GM13976 (cell line): ENCODE measurements at regions not wholly inside any gene's neighbourhood (a gene's known extent, or its start where the extent isn't known, plus 50 kb on each side); places are given as distances from the start of the nearest gene placed in this dataset.

Experiments
- DNase-seq: peaks from one replicate; pipeline ENCODE4 v3.0.0; 2012; ENCODE audit warnings: low spot score
- in situ Hi-C: fragments of 300-500 bp; cut with MboI; formaldehyde crosslinking; loops from one replicate; pipeline ENCODE4 v1.12.0; 2022; ENCODE audit warnings: low sequenced_read_pairs, mixed read lengths, inconsistent platforms; ENCODE audit not compliant: unreplicated experiment
- TF ChIP-seq, protein P1 (sequence below): IDR thresholded peaks from 2 replicates; pipeline ENCODE4 v1.5.1; 2012; ENCODE audit warnings: borderline replicate concordance, mild to moderate bottlenecking; ENCODE audit not compliant: insufficient read depth; ENCODE audit errors: extremely low read depth, missing control alignments, control extremely low read depth

DNA sequence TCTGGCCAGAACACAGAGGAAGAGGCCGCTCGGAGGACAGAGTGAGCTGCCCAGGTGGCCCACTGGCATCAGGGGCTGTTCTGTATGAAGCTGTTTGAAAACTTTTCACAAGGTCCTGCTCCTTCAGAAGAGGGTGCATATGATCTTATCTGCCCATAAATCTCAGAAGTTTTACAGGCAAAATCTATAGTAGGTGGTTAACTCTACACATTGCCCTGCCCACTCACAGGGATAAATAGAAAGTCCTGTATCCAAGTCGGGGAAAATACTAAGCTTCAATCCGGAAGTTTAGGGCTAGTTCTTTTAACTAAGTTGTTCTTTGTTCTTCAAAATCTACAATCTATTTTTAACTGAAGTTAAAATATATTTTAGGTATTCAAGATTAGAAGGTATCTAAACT is 233.7 kb downstream of the FOXA2 start:
- TF ChIP-seq, protein P1, sequence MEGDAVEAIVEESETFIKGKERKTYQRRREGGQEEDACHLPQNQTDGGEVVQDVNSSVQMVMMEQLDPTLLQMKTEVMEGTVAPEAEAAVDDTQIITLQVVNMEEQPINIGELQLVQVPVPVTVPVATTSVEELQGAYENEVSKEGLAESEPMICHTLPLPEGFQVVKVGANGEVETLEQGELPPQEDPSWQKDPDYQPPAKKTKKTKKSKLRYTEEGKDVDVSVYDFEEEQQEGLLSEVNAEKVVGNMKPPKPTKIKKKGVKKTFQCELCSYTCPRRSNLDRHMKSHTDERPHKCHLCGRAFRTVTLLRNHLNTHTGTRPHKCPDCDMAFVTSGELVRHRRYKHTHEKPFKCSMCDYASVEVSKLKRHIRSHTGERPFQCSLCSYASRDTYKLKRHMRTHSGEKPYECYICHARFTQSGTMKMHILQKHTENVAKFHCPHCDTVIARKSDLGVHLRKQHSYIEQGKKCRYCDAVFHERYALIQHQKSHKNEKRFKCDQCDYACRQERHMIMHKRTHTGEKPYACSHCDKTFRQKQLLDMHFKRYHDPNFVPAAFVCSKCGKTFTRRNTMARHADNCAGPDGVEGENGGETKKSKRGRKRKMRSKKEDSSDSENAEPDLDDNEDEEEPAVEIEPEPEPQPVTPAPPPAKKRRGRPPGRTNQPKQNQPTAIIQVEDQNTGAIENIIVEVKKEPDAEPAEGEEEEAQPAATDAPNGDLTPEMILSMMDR: no peak
- no peak for DNase-seq
- in situ Hi-C loops: no loop called here

DNA sequence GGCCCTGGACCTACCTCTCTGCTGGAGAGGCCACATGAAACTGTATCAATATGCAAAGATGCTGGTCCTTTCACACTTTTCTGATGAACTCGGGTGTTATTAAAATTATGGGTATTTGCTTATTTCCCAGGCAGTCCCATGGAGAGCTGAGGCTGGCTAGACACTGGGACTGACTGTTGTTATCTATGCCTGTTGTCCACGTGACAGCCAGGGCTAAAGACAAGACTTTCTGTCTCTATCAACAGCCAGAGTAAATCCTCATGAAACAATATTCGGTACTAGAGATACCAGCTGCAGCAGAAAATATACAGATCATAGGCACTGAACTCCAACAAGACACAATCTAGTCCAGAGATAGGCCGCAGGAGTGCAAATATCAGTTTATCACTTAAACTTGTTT is 236.4 kb downstream of the FOXA2 start:
- TF ChIP-seq, protein P1: no peak
- in situ Hi-C loops: no loop called here
- DNase-seq: no peak

DNA sequence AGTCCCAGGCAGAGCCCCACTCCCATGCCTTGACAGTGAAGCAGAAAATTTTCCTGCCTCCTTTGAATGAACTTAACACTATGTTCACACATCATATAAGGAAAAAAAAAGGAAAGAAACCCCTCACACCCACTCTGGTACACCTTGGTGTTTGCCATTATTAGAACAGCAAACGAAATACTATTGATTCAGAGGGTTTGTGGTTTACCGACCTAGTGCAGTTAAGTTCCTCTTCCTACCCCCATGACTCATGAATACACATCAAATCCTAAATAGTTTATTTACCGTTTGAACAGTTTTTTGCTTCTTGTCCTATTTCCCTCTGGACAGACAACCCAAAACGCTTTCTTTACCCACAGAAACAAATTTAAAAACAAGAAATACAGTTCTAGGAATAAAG is 237.7 kb downstream of the FOXA2 start:
- TF ChIP-seq, protein P1: no peak
- in situ Hi-C loops: no loop called here
- no peak for DNase-seq

DNA sequence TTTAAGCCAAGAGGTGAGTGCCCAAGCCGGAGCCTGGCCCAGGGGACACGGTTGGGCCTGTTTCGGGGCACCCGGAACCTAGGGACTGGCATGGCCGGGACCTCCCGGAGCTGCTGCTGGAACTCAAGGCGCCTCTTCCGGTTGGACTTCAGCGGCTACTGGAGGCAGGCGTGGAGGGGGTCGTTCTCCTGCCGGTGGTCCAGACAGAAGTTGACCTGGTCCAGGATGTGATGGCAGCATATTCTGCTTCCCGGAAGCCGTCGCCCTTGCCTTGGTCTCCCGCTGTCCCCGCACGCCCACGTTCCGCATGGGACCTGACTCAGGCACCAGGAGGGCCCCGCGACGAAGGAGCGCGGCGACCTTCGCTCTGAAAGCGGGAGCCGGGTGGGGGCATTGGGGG is 240.8 kb downstream of the FOXA2 start:
- no peak for DNase-seq
- TF ChIP-seq, protein P1: no peak
- in situ Hi-C loops: no loop called here

DNA sequence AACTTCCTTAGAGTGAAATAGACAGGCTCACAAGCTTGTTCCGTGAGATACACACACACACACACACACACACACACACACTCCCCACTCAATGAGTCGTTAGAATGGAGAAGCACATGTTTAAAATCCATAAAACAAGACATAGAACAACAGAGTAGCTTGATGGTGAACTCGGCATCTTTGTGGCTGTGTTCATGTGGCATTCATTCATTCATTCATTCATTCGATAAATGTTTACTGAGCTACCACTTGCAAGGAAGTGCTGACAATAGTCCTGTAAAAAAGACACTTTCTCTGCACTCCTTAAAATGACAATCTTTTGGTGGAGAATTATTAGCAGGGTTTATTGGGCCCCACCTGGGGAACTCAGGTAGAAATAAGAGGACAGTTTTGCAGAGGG is 242.0 kb downstream of the FOXA2 start:
- TF ChIP-seq, protein P1: no peak
- no peak for DNase-seq
- in situ Hi-C loops: no loop called here

DNA sequence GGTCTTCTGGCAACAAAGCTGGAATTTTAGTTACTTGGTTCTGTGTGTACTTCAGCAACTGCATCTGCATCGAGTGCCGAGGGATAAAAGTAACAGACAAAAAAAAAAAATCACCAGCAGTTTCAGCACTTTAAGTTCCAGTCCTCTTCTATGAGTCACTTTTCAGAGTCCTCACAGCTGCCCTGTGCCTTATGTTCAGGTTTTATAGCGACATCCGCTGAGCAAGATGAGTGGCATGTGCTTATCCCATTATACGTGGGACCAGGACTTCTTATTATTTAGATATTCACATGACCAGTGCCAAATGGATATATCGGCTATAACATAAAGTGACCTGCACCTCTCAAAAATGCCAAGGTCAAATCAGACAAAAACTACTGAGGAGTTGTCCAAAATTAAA is 242.9 kb downstream of the FOXA2 start:
- in situ Hi-C loops: no loop called here
- DNase-seq: no peak
- TF ChIP-seq, protein P1: no peak

DNA sequence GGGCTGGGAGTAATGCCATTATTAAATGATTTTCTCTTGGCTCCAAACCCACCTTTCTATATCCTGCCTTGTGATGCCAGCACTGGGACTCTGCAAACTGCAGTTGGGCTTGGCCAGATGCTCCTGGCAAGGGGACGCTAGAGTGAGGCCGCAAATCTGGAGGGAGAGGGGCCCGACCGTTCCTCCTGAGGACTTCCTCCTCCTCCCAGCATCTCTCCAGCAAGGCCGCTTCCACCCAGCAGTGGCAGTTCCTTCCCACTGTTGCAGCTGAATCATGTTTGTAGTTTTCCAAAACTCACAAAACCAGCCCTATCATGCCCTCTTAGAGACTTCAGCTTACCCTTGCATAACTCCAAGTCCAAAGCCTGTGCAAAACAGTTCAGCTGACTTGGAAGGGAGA is 244.4 kb downstream of the FOXA2 start:
- TF ChIP-seq, protein P1: no peak
- no peak for DNase-seq
- in situ Hi-C loops: loop anchor here (10.0 kb wide), 2 partner anchors 245 to 345 kb away; partner anchors contain the start of gene FOXA2
